OCI-LY1 (cell line): ENCODE measurements at regions not wholly inside any gene's neighbourhood (a gene's known extent, or its start where the extent isn't known, plus 50 kb on each side); places are given as distances from the start of the nearest gene placed in this dataset.

ENCODE experiments used
- H2AFZ ChIP-seq: fragments of 200-600 bp; sonication (generic), shearing (Covaris generic); 2 replicates; pipeline ENCODE4 v1.6.0; 2014; ENCODE audit warnings: antibody characterized with exemption, mild to moderate bottlenecking, low read length
- H3F3A ChIP-seq: fragments of 200-600 bp; sonication (generic), shearing (Covaris generic); 2 replicates; pipeline ENCODE4 v1.6.0; 2014; ENCODE audit warnings: mild to moderate bottlenecking, antibody characterized with exemption, low read length, moderate library complexity; ENCODE audit not compliant: insufficient read depth
- H3K27ac ChIP-seq: fragments of 200-600 bp; sonication (generic); 2 replicates; pipeline ENCODE4 v1.5.1; 2014; ENCODE audit warnings: low read length, mixed run types, mild to moderate bottlenecking, low read depth; ENCODE audit not compliant: poor library complexity, severe bottlenecking
- H3K27me3 ChIP-seq: fragments of 200-600 bp; sonication (generic); 2 replicates; pipeline ENCODE4 v1.6.0; 2014; ENCODE audit warnings: antibody characterized with exemption, mild to moderate bottlenecking, low read length, moderate library complexity; ENCODE audit not compliant: insufficient read depth
- H3K36me3 ChIP-seq: fragments of 200-600 bp; sonication (generic); 2 replicates; pipeline ENCODE4 v1.6.1; 2014; ENCODE audit warnings: mild to moderate bottlenecking, antibody characterized with exemption, low read length, moderate library complexity, mixed read lengths; ENCODE audit not compliant: insufficient read depth
- H3K4me1 ChIP-seq: fragments of 200-600 bp; sonication (generic); 2 replicates; pipeline ENCODE4 v1.5.1; 2014; ENCODE audit warnings: mild to moderate bottlenecking, low read length, moderate library complexity; ENCODE audit not compliant: insufficient read depth, severe bottlenecking
- H3K4me2 ChIP-seq: fragments of 200-600 bp; sonication (generic), shearing (Covaris generic); 2 replicates; pipeline ENCODE4 v1.6.1; 2014; ENCODE audit warnings: low read length
- H3K4me3 ChIP-seq: fragments of 200-600 bp; sonication (generic); 2 replicates; pipeline ENCODE4 v1.5.1; 2014; ENCODE audit warnings: low read length, low read depth, mild to moderate bottlenecking, mixed read lengths; ENCODE audit not compliant: poor library complexity, severe bottlenecking
- H3K79me2 ChIP-seq: fragments of 200-600 bp; shearing (Covaris generic); 2 replicates; pipeline ENCODE4 v1.6.1; 2016; ENCODE audit warnings: mixed run types, low read length, mixed read lengths; ENCODE audit not compliant: insufficient read depth
- H3K9ac ChIP-seq: fragments of 200-600 bp; sonication (generic), shearing (Covaris generic); 2 replicates; pipeline ENCODE4 v1.6.1; 2014; ENCODE audit warnings: mild to moderate bottlenecking, low read length, mixed read lengths
- H3K9me2 ChIP-seq: fragments of 200-600 bp; sonication (generic), shearing (Covaris generic); 2 replicates; pipeline ENCODE4 v1.6.1; 2014; ENCODE audit warnings: low read depth, mild to moderate bottlenecking, low read length, mixed read lengths
- H3K9me3 ChIP-seq: fragments of 200-600 bp; shearing (Covaris generic); 2 replicates; pipeline ENCODE4 v1.6.1; 2014; ENCODE audit warnings: low read length, mixed read lengths
- H4K20me1 ChIP-seq: fragments of 200-600 bp; sonication (generic), shearing (Covaris generic); 2 replicates; pipeline ENCODE4 v1.6.0; 2016; ENCODE audit warnings: mild to moderate bottlenecking, low read length; ENCODE audit not compliant: insufficient read depth
- CTCF ChIP-seq: fragments of 200-600 bp; sonication (generic), shearing (Covaris generic); IDR thresholded peaks from 2 replicates; pipeline ENCODE4 v1.5.1; 2017; ENCODE audit warnings: mild to moderate bottlenecking, antibody characterized with exemption, low read length, moderate library complexity, mixed read lengths
- EZH2 ChIP-seq: fragments of 200-600 bp; sonication (generic), shearing (Covaris generic); IDR thresholded peaks from 2 replicates; pipeline ENCODE4 v1.8.0; 2017; ENCODE audit warnings: borderline replicate concordance, mixed run types, mild to moderate bottlenecking, antibody characterized with exemption, low read length, moderate library complexity, mixed read lengths

DNA sequence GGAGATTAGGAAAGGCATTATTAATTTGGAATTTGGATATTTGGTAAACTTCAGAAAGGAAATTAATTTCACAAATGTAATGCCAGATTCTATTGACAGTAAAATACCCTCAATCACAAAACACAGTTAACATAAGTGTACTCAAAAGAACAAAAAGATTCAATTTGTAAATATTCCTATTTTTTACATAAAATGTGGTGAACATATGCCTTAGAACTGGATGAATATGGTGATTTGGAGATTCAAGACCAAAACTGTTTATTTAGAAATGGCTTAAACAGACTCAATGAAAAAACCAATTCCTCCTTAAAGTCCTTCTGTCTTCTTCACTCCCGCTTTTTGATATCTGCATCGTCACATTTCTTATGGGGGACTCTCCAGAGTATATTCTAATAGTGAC is 417.6 kb upstream of the TENM3 start:
- TF ChIP-seq CTCF (no peak), EZH2 (no peak)
- Histone ChIP-seq H3K4me1 (no peaks in the 10 kb centered on the region), H3K36me3 (no peaks in the 10 kb centered on the region), H3K27me3 (no peaks in the 10 kb centered on the region), H3K9ac (no peak overlapping the region), H2AFZ (no peak overlapping the region), H4K20me1 (no peaks in the 10 kb centered on the region), H3K9me2 (no peaks in the 10 kb centered on the region), H3F3A (no peaks in the 10 kb centered on the region), H3K27ac (no peak overlapping the region), H3K9me3 (no peaks in the 10 kb centered on the region), H3K79me2 (no peaks in the 10 kb centered on the region), H3K4me2 (no peak overlapping the region), H3K4me3 (no peak overlapping the region)

DNA sequence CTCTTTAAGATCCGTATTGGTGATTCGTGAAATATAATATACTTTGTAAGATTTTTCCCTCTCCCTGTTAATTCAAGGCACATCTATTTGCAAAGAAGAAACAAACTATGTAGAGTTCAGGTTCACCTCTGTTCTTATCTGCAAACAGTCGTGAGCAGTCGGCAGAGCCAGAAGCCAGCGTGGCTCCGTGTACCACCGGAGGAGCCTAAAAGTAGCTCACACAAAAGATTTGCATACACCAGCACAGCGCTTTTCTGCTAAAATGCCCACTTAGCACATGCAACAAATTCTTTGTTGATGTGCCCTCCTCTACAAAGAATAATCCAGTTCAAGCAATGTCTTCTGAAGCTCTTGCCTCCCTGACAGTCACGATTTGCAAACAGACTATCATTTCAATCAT is 416.0 kb upstream of the TENM3 start:
- H3F3A ChIP-seq, result no peaks in the 10 kb centered on the region
- no peak overlapping the region for H3K4me2 ChIP-seq
- no peaks in the 10 kb centered on the region for H4K20me1 ChIP-seq
- H3K27ac ChIP-seq, result no peak overlapping the region
- H3K9me3 ChIP-seq, result no peaks in the 10 kb centered on the region
- TF ChIP-seq CTCF (no peak), EZH2 (no peak)
- no peaks in the 10 kb centered on the region for H3K4me1 ChIP-seq
- H3K79me2 ChIP-seq, result no peaks in the 10 kb centered on the region
- H2AFZ ChIP-seq, result no peak overlapping the region
- no peaks in the 10 kb centered on the region for H3K27me3 ChIP-seq
- H3K4me3 ChIP-seq, result no peak overlapping the region
- H3K36me3 ChIP-seq, result no peaks in the 10 kb centered on the region
- no peak overlapping the region for H3K9ac ChIP-seq
- H3K9me2 ChIP-seq, result no peaks in the 10 kb centered on the region

DNA sequence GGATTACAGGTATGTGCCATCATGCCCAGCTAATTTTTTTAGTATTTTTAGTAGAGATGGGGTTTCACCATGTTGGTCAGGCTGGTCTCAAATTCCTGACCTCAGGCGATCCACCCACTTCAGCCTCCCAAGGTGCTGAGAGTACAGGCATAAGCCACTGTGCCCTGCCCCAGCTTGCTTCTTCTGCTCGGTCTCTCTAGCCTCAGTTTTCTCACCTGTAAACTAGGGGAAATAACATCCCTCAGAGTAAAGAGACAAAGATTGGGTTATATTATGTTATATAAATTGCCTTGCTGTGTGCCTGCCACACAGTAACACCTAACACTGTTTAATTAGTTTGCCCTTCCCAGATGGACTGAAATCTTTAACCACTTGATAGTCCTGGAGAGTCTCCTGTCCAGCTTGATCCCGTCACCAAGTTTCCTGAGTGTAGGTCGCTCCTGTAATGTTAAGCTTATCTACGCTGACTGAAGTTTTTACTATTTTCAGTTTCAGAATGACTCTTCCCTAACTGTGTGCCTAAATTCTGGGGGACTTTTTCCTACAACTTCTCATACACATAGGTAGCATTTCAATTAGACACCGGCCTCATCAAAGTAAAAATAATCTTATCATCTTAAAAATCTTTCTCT is 412.7 kb upstream of the TENM3 start:
- no peak overlapping the region for H3K27ac ChIP-seq
- H3K27me3 ChIP-seq, result no peaks in the 10 kb centered on the region
- TF ChIP-seq CTCF (no peak), EZH2 (no peak)
- H3K4me1 ChIP-seq, result no peaks in the 10 kb centered on the region
- H3K4me2 ChIP-seq, result no peak overlapping the region
- no peaks in the 10 kb centered on the region for H3K9me3 ChIP-seq
- no peaks in the 10 kb centered on the region for H3K79me2 ChIP-seq
- H3K4me3 ChIP-seq, result no peak overlapping the region
- H3K9me2 ChIP-seq, result no peaks in the 10 kb centered on the region
- no peaks in the 10 kb centered on the region for H3F3A ChIP-seq
- H4K20me1 ChIP-seq, result no peaks in the 10 kb centered on the region
- no peaks in the 10 kb centered on the region for H3K36me3 ChIP-seq
- H2AFZ ChIP-seq, result no peak overlapping the region
- H3K9ac ChIP-seq, result no peak overlapping the region
